Lung microvascular endothelial cell (primary cell): ENCODE measurements at regions not wholly inside any gene's neighbourhood (a gene's known extent, or its start where the extent isn't known, plus 50 kb on each side); places are given as distances from the start of the nearest gene placed in this dataset.
"Not testable (repeated sequence)": the region's sequence is repeated elsewhere in the genome, so short reads cannot be mapped to it uniquely, and the experiment has no call there.

Experiments used
- DNase-seq, 2 donors: peaks; one replicate each; pipeline versions ENCODE4 v3.0.0 to v3.0.0-alpha.2; 2010; ENCODE audit warnings: low read depth in 2 of 2

GRCh38 chr6:72533606-72534005 lies 88.3 kb upstream of the KCNQ5 start:
- DNase-seq = no peak

GRCh38 chr6:72534236-72534635 lies 87.6 kb upstream of the KCNQ5 start:
- DNase-seq = no peak

- no peak for DNase-seq
These were observed 86.7 kb upstream of the KCNQ5 start for GRCh38 chr6:72535124-72535523.

GRCh38 chr6:72547020-72547419 lies 74.8 kb upstream of the KCNQ5 start:
- DNase-seq = no peak

- no peak for DNase-seq
These were observed 70.4 kb upstream of the KCNQ5 start for GRCh38 chr6:72551470-72551869.

GRCh38 chr6:72552938-72553337 lies 68.9 kb upstream of the KCNQ5 start:
- DNase-seq = peak in 1 of 2 donors; percentile 61

- peak; percentile 14 to 56 for DNase-seq
These were observed 68.0 kb upstream of the KCNQ5 start for GRCh38 chr6:72553531-72554511.

GRCh38 chr6:72554761-72555221 lies 67.1 kb upstream of the KCNQ5 start:
- DNase-seq = no peak

- no peak for DNase-seq
These were observed 62.8 kb upstream of the KCNQ5 start for GRCh38 chr6:72559067-72559466.

- no peak for DNase-seq
These were observed 62.3 kb upstream of the KCNQ5 start for GRCh38 chr6:72559555-72559954.

- DNase-seq = no peak
These were observed 60.9 kb upstream of the KCNQ5 start for GRCh38 chr6:72560721-72561593.

- DNase-seq = no peak
These were observed 60.2 kb upstream of the KCNQ5 start for GRCh38 chr6:72561629-72562028.

- no peak for DNase-seq
These were observed 57.6 kb upstream of the KCNQ5 start for GRCh38 chr6:72564231-72564630.

- DNase-seq = not testable (repeated sequence)
These were observed 49.9 kb upstream of the KCNQ5 start for GRCh38 chr6:72571993-72572392.
